B cell (primary cell): ENCODE measurements at regions not wholly inside any gene's neighbourhood (a gene's known extent, or its start where the extent isn't known, plus 50 kb on each side); places are given as distances from the start of the nearest gene placed in this dataset.
A peak's percentile ranks its signal among the peaks of the same experiment; 100 is the strongest.

Source experiments
- ATAC-seq: fragments of 200-7000 bp; cut with Tn5 transposase; one replicate; pipeline ENCODE4 v1.10.0; 2021; ENCODE audit warnings: low read depth, mild to moderate bottlenecking, moderate number of reproducible peaks, moderate library complexity
- CTCF ChIA-PET: fragments of 350-600 bp; sonication (Branson Sonifier 250); formaldehyde crosslinking; loops from one replicate; lab custom pipeline; 2021; ENCODE audit warnings: antibody characterized with exemption, inconsistent platforms; lab: Charles Lee
- POLR2A ChIA-PET: fragments of 350-600 bp; sonication (Branson Sonifier 250); formaldehyde crosslinking; loops from one replicate; lab custom pipeline; 2021; ENCODE audit warnings: antibody characterized with exemption; lab: Charles Lee
- DNase-seq: peaks from one replicate; pipeline ENCODE4 v3.0.0; 2013
- H2AFZ ChIP-seq: 2 replicates; pipeline ENCODE4 v1.6.1; 2012; ENCODE audit warnings: mild to moderate bottlenecking, low read depth, low read length; ENCODE audit not compliant: insufficient read depth, poor library complexity, severe bottlenecking
- H3K27ac ChIP-seq, 2 donors: 1 replicate in 1 of 2; 2 replicates in 1 of 2; pipeline ENCODE4 v1.5.1; 2012 to 2013; ENCODE audit warnings: low read length in 2 of 2, mild to moderate bottlenecking in 2 of 2, moderate library complexity in 1 of 2
- H3K27me3 ChIP-seq, 4 experiments: fragments of 200-600 bp in 1 of 4; sonication (generic) in 1 of 4; replicated peaks in 1 of 4; 1 replicate in 2 of 4; 2 replicates in 2 of 4; pipeline versions ENCODE4 v1.6.1 to v1.7.0; 2013 to 2016; ENCODE audit warnings: low read length in 3 of 4, mild to moderate bottlenecking in 2 of 4, mixed read lengths in 1 of 4, moderate library complexity in 1 of 4; ENCODE audit not compliant: insufficient read depth in 4 of 4, control insufficient read depth in 3 of 4; ENCODE audit errors: control extremely low read depth in 1 of 4
- H3K36me3 ChIP-seq, 2 experiments: replicated peaks in 1 of 2; 1 replicate in 1 of 2; 2 replicates in 1 of 2; pipeline versions ENCODE4 v1.6.1 to v1.7.1; 2013; ENCODE audit warnings: low read length in 1 of 2; ENCODE audit not compliant: insufficient read depth in 2 of 2, control insufficient read depth in 1 of 2; ENCODE audit errors: control extremely low read depth in 1 of 2, extremely low read depth in 1 of 2
- H3K4me1 ChIP-seq, 2 donors: fragments of 200-600 bp in 1 of 2; sonication (generic) in 1 of 2; 1 replicate in 1 of 2; 2 replicates in 1 of 2; pipeline versions ENCODE4 v1.5.1 to v1.6.1; 2013 to 2017; ENCODE audit warnings: low read length in 2 of 2; ENCODE audit not compliant: control insufficient read depth in 2 of 2, insufficient read depth in 2 of 2
- H3K4me2 ChIP-seq: replicated peaks from 2 replicates; pipeline ENCODE3; 2012; ENCODE audit warnings: mild to moderate bottlenecking, low read depth, low read length; ENCODE audit not compliant: poor library complexity, severe bottlenecking
- H3K4me3 ChIP-seq, 5 experiments: fragments of 200-600 bp in 1 of 5; sonication (generic) in 1 of 5; 1 replicate in 3 of 5; 2 replicates in 2 of 5; pipeline versions ENCODE4 v1.5.1 to v1.7.0; 2011 to 2016; ENCODE audit warnings: low read length in 4 of 5, mild to moderate bottlenecking in 4 of 5, low read depth in 2 of 5, control low read depth in 1 of 5, moderate library complexity in 1 of 5; ENCODE audit not compliant: insufficient read depth in 1 of 5; ENCODE audit errors: control extremely low read depth in 1 of 5, extremely low read depth in 1 of 5
- H3K79me2 ChIP-seq: fragments of 200-600 bp; sonication (generic); one replicate; pipeline ENCODE4 v1.6.0; 2016; ENCODE audit warnings: low read length; ENCODE audit not compliant: control insufficient read depth, insufficient read depth
- H3K9ac ChIP-seq: fragments of 200-600 bp; sonication (generic); 2 replicates; pipeline ENCODE4 v1.6.1; 2017; ENCODE audit warnings: mild to moderate bottlenecking, low read length, moderate library complexity
- H3K9me3 ChIP-seq, 3 donors: one replicate each; pipeline versions ENCODE4 v1.6.1 to v1.7.1; 2013; ENCODE audit warnings: low read length in 2 of 3; ENCODE audit not compliant: control insufficient read depth in 2 of 3, insufficient read depth in 1 of 3; ENCODE audit errors: control extremely low read depth in 1 of 3
- H4K20me1 ChIP-seq: 2 replicates; pipeline ENCODE4 v1.6.0; 2012; ENCODE audit warnings: mild to moderate bottlenecking, low read length; ENCODE audit not compliant: insufficient read depth, control insufficient read depth, poor library complexity, severe bottlenecking
- H3K27ac Mint-ChIP-seq: one replicate; pipeline ENCODE4 v1.8.0; 2021; ENCODE audit warnings: mixed read lengths
- H3K27me3 Mint-ChIP-seq: one replicate; pipeline ENCODE4 v1.8.0; 2021; ENCODE audit warnings: mixed read lengths
- H3K4me1 Mint-ChIP-seq: one replicate; pipeline ENCODE4 v1.8.0; 2021; ENCODE audit warnings: mixed read lengths
- H3K4me3 Mint-ChIP-seq: one replicate; pipeline ENCODE4 v1.8.0; 2021; ENCODE audit warnings: mixed read lengths
- H3K9me3 Mint-ChIP-seq: one replicate; pipeline ENCODE4 v1.8.0; 2022; ENCODE audit warnings: mixed read lengths; ENCODE audit not compliant: insufficient read depth
- CTCF ChIP-seq: fragments of 200-600 bp; IDR thresholded peaks from one replicate; pipeline ENCODE4 v1.8.0; 2022; ENCODE audit warnings: antibody characterized with exemption, mild to moderate bottlenecking
- EZH2 ChIP-seq: IDR thresholded peaks from 2 replicates; pipeline ENCODE4 v1.6.1; 2012; ENCODE audit warnings: borderline replicate concordance, low read depth, mild to moderate bottlenecking, moderate library complexity, low read length; ENCODE audit not compliant: insufficient read depth, poor library complexity, severe bottlenecking
- WGBS: methylation state at CpG from one replicate; pipeline ENCODE4 v1.1.5; 2013; ENCODE audit warnings: missing lambda C conversion rate; ENCODE audit not compliant: insufficient coverage; 5-methylcytosine and 5-hydroxymethylcytosine counted together
- intact Hi-C: fragments of 100-400 bp; cut with micrococcal nuclease; formaldehyde crosslinking; loops from one replicate; pipeline ENCODE4 v1.10.0; 2022

- Mint-ChIP-seq H3K9me3 (peaks cover 2% of the 10 kb centered on the region), H3K27ac (peak overlapping the region; percentile 86), H3K4me3 (peak overlapping the region; percentile 75), H3K27me3 (no peaks in the 10 kb centered on the region), H3K4me1 (peaks cover 70% of the 10 kb centered on the region)
- Histone ChIP-seq H3K9ac (peak overlapping the region; percentile 43), H3K4me1 (peaks cover 70 to 81% of the 10 kb centered on the region in 2 donors), H3K36me3 (peaks cover 12 to 36% of the 10 kb centered on the region in 2 experiments), H3K27ac (peak overlapping the region; percentile 63 to 89), H3K4me3 (peak overlapping the region; percentile 8 to 65 (median 36)), H3K27me3 (no peaks in the 10 kb centered on the region), H3K9me3 (peaks cover 2 to 8% (median 8%) of the 10 kb centered on the region in 3 donors), H3K4me2 (peak overlapping the region; percentile 74), H3K79me2 (peaks cover 94% of the 10 kb centered on the region), H2AFZ (no peak overlapping the region), H4K20me1 (no peaks in the 10 kb centered on the region)
- peak; percentile 28 for DNase-seq
- intact Hi-C loops = no loop called here
- ChIA-PET POLR2A (interaction anchor here (0.9 to 1.9 kb wide), 3 partner anchors 19 to 77 kb away, joined by 3 to 16 read pairs (median 7); no protein-coding TSS in a partner anchor), CTCF (interaction anchor here (0.6 to 5.5 kb wide), 19 partner anchors 9 to 698 kb away, joined by 3 to 52 read pairs (median 7); no protein-coding TSS in a partner anchor)
- TF ChIP-seq EZH2 = no peak
- no peak for TF ChIP-seq CTCF
- ATAC-seq = no peak
- no CpG with 5 or more reads among the region's 2 CpGs for WGBS
Observed at GRCh38 chr4:163592212-163592611, 97.7 kb downstream of the TMA16 start.

- H3K27ac Mint-ChIP-seq = peak overlapping the region; percentile 76
Observed at GRCh38 chr4:163595580-163595979, 101.1 kb downstream of the TMA16 start.

More at GRCh38 chr4:163595580-163595979, 101.1 kb downstream of the TMA16 start:
- H3K79me2 ChIP-seq = peaks cover 91% of the 10 kb centered on the region
- no peaks in the 10 kb centered on the region for H3K9me3 Mint-ChIP-seq
- no peak overlapping the region for H3K4me3 ChIP-seq
- no peak overlapping the region for H2AFZ ChIP-seq
- TF ChIP-seq CTCF (no peak), EZH2 (no peak)
- peak overlapping the region; percentile 22 for H3K4me2 ChIP-seq
- no peak for ATAC-seq
- peaks cover 20 to 45% of the 10 kb centered on the region in 2 experiments for H3K36me3 ChIP-seq
- H3K4me1 ChIP-seq = peaks cover 63 to 73% of the 10 kb centered on the region in 2 donors
- H3K27me3 ChIP-seq = no peaks in the 10 kb centered on the region
- POLR2A ChIA-PET = interaction anchor here (1.2 kb wide), 1 partner anchor 16 kb away, joined by 3 read pairs; no protein-coding TSS in a partner anchor
- peaks cover 10% of the 10 kb centered on the region for H4K20me1 ChIP-seq
- H3K9ac ChIP-seq = no peak overlapping the region
- H3K27me3 Mint-ChIP-seq = no peaks in the 10 kb centered on the region
- H3K4me3 Mint-ChIP-seq = peak overlapping the region; percentile 19
- no peak for DNase-seq
- H3K4me1 Mint-ChIP-seq = peaks cover 69% of the 10 kb centered on the region
- peak overlapping the region; percentile 0 to 81 for H3K27ac ChIP-seq
- intact Hi-C loops = no loop called here
- H3K9me3 ChIP-seq = peaks cover 0 to 8% (median 0%) of the 10 kb centered on the region in 3 donors
- CTCF ChIA-PET = interaction anchor here (1.0 to 1.7 kb wide), 4 partner anchors 16 to 71 kb away, joined by 3 to 4 read pairs (median 4); no protein-coding TSS in a partner anchor
